Tibial nerve (tissue), 4 donors: ENCODE measurements at regions not wholly inside any gene's neighbourhood (a gene's known extent, or its start where the extent isn't known, plus 50 kb on each side); places are given as distances from the start of the nearest gene placed in this dataset.

Source experiments
- CTCF ChIP-seq, 5 experiments: fragments of 200-600 bp in 3 of 5; fragments of 450-650 bp in 2 of 5; sonication (generic) in 3 of 5; IDR thresholded peaks; one replicate each; pipeline ENCODE4 v1.5.1; 2016 to 2019; ENCODE audit warnings: antibody characterized with exemption in 5 of 5, mild to moderate bottlenecking in 3 of 5, moderate library complexity in 2 of 5
- EP300 ChIP-seq, 2 donors: sonication (generic); formaldehyde crosslinking; IDR thresholded peaks; one replicate each; pipeline ENCODE4 v1.6.1; 2017; ENCODE audit warnings: antibody characterized with exemption in 2 of 2, mild to moderate bottlenecking in 1 of 2
- POLR2A ChIP-seq, 2 donors: fragments of 450-650 bp; IDR thresholded peaks; one replicate each; pipeline ENCODE4 v1.6.1; 2017; ENCODE audit warnings: antibody characterized with exemption in 2 of 2, mild to moderate bottlenecking in 2 of 2, moderate library complexity in 2 of 2

GRCh38 chr10:123429706-123430221, 236.4 kb upstream of the GPR26 start:
- TF ChIP-seq CTCF (IDR thresholded peaks at IDR 0.05) (no peak), POLR2A (IDR thresholded peaks at IDR 0.05) (no peak), EP300 (IDR thresholded peaks at IDR 0.05) (no peak)
